Heart left ventricle (tissue), 16 donors: ENCODE measurements at regions not wholly inside any gene's neighbourhood (a gene's known extent, or its start where the extent isn't known, plus 50 kb on each side); places are given as distances from the start of the nearest gene placed in this dataset.

Experiments
- ATAC-seq, 4 donors: fragments of 200-7000 bp; cut with Tn5 transposase; one replicate each; pipeline ENCODE4 v1.9.1; 2020 to 2022; ENCODE audit warnings: moderate library complexity in 4 of 4, mild to moderate bottlenecking in 3 of 4, moderate number of reproducible peaks in 1 of 4
- DNase-seq, 5 donors: peaks; one replicate each; pipeline ENCODE4 v3.0.0-alpha.2; 2020
- H3K27ac ChIP-seq, 12 donors: fragments of 200-600 bp; sonication (generic) in 4 of 12; one replicate each; pipeline versions ENCODE4 v1.5.0 to v1.8.0; 2016 to 2022; ENCODE audit warnings: mild to moderate bottlenecking in 2 of 12
- H3K27me3 ChIP-seq, 9 donors: fragments of 200-600 bp; sonication (generic) in 2 of 9; one replicate each; pipeline versions ENCODE4 v1.5.1 to v1.8.0; 2016 to 2022; ENCODE audit warnings: mild to moderate bottlenecking in 3 of 9
- H3K36me3 ChIP-seq, 9 donors: fragments of 200-600 bp; sonication (generic) in 2 of 9; one replicate each; pipeline versions ENCODE4 v1.5.0 to v1.8.0; 2018 to 2022; ENCODE audit warnings: mild to moderate bottlenecking in 2 of 9
- H3K4me1 ChIP-seq, 12 donors: fragments of 200-600 bp; sonication (generic) in 4 of 12; one replicate each; pipeline versions ENCODE4 v1.5.0 to v1.8.0; 2016 to 2022; ENCODE audit warnings: mild to moderate bottlenecking in 3 of 12
- H3K4me3 ChIP-seq, 12 donors: fragments of 200-600 bp; sonication (generic) in 4 of 12; one replicate each; pipeline versions ENCODE4 v1.5.0 to v1.8.0; 2017 to 2022; ENCODE audit warnings: mild to moderate bottlenecking in 9 of 12, moderate library complexity in 4 of 12
- H3K9me3 ChIP-seq, 12 donors: fragments of 200-600 bp; sonication (generic) in 4 of 12; one replicate each; pipeline versions ENCODE4 v1.5.0 to v1.8.0; 2016 to 2022; ENCODE audit warnings: mild to moderate bottlenecking in 1 of 12
- CTCF ChIP-seq, 12 donors: fragments of 200-600 bp; sonication (generic) in 4 of 12; IDR thresholded peaks; one replicate each; pipeline versions ENCODE4 v1.5.0 to v1.8.0; 2018 to 2022; ENCODE audit warnings: antibody characterized with exemption in 12 of 12, mild to moderate bottlenecking in 5 of 12
- POLR2A ChIP-seq, 2 donors: fragments of 450-650 bp; IDR thresholded peaks; one replicate each; pipeline ENCODE4 v1.6.1; 2017; ENCODE audit warnings: antibody characterized with exemption in 2 of 2, mild to moderate bottlenecking in 2 of 2, moderate library complexity in 2 of 2
- WGBS, 4 donors: extraction: QIAGEN DNeasy Blood & Tissue Kit in 2 of 4; methylation state at CpG; one replicate each; pipeline versions ENCODE4 v1.1.5 to v1.1.7; 2013 to 2018; 5-methylcytosine and 5-hydroxymethylcytosine counted together
- intact Hi-C, 10 donors: fragments of 100-400 bp; cut with DNase I; formaldehyde crosslinking; loops; one replicate each; pipeline versions ENCODE4 v1.11.1 to v1.14.2; 2022
- donor health status: ischemic (EF 13 %, LVEDD 7.1; RV severe dilation, severe dysfunction).
- donor health status: healthy with polysubstance abuse.
- donor health status: DM: no; HTN: yes; CAD: no.
- donor health status: DM: no; HTN: no; CAD: no.
- donor health status: ischemic (EF 25% LVEDD 6.9; RV normal size, moderate dysfunction).
- donor health status: ischemic (EF 25% LVEDD 5.7; RV mildly dilated, moderate dysfunction).
- donor health status: healthy.
- donor health status: DM: yes; HTN: yes; CAD: no.
- donor health status: ischemic (EF 35%, LVEDD 5.7; RV mildly dilated, moderate dysfunction).
- donor health status: nonischemic (EF 11% LVEDD 7.7; RV severe dilation, severe dysfunction).
- donor health status: DM: yes; HTN: yes; CAD: no.
- donor health status: PGD.
- donor health status: ischemic (EF 29% LVEDD 5.4; RV normal size, mild dysfunction).
- donor health status: nonischemic (EF 23%, LVEDD 6.1; RV moderate dilation, normal function).

- WGBS, 4 donors: 61 to 76% (median 69%) methylated on average over 16 of the region's 16 CpGs
- Histone ChIP-seq H3K4me3 (no peak overlapping the region), H3K27ac (no peak overlapping the region), H3K36me3 (no peaks in the 10 kb centered on the region), H3K4me1 (no peaks in the 10 kb centered on the region), H3K9me3 (no peaks in the 10 kb centered on the region), H3K27me3 (peaks cover 0 to 8% (median 0%) of the 10 kb centered on the region in 9 donors)
- ATAC-seq: no peak
- TF ChIP-seq POLR2A (IDR thresholded peaks at IDR 0.05) (no peak), CTCF (IDR thresholded peaks at IDR 0.05) (no peak)
- intact Hi-C loops: loop anchor here in 4 of 10 donors (10.0 kb wide), 3 partner anchors 866 to 1366 kb away; no protein-coding TSS in a partner anchor
- DNase-seq: no peak
Measured at GRCh38 chr19:30679153-30679702, 307.0 kb downstream of the ZNF536 start.

- WGBS, 4 donors: 83 to 88% (median 87%) methylated on average over 10 of the region's 10 CpGs
- H3K36me3 ChIP-seq: no peaks in the 10 kb centered on the region
- TF ChIP-seq POLR2A (IDR thresholded peaks at IDR 0.05): no peak
- no peak for TF ChIP-seq CTCF (IDR thresholded peaks at IDR 0.05)
- peaks cover 0 to 8% (median 2%) of the 10 kb centered on the region in 9 donors for H3K27me3 ChIP-seq
- intact Hi-C loops: loop anchor here in 4 of 10 donors (10.0 kb wide), 3 partner anchors 867 to 1367 kb away; no protein-coding TSS in a partner anchor
- ATAC-seq (no peak), DNase-seq (no peak)
- H3K9me3 ChIP-seq: no peaks in the 10 kb centered on the region
- H3K27ac ChIP-seq: no peak overlapping the region
- H3K4me3 ChIP-seq: no peak overlapping the region
- H3K4me1 ChIP-seq: no peaks in the 10 kb centered on the region
Measured at GRCh38 chr19:30678168-30678567, 306.0 kb downstream of the ZNF536 start.

GRCh38 chr19:30677702-30678101 is 305.5 kb downstream of the ZNF536 start:
- H3K4me3 ChIP-seq: no peak overlapping the region
- H3K4me1 ChIP-seq: no peaks in the 10 kb centered on the region
- H3K36me3 ChIP-seq: no peaks in the 10 kb centered on the region
- 71 to 79% (median 77%) methylated on average over 6 of the region's 6 CpGs for WGBS, 4 donors
- no peak for DNase-seq
- H3K27ac ChIP-seq: no peak overlapping the region
- peaks cover 0 to 8% (median 3%) of the 10 kb centered on the region in 9 donors for H3K27me3 ChIP-seq
- intact Hi-C loops: loop anchor here in 4 of 10 donors (10.0 kb wide), 3 partner anchors 867 to 1367 kb away; no protein-coding TSS in a partner anchor
- TF ChIP-seq POLR2A (IDR thresholded peaks at IDR 0.05) (no peak), CTCF (IDR thresholded peaks at IDR 0.05) (no peak)
- H3K9me3 ChIP-seq: no peaks in the 10 kb centered on the region
- ATAC-seq: no peak

- intact Hi-C loops: loop anchor here in 4 of 10 donors (10.0 kb wide), 3 partner anchors 868 to 1368 kb away; no protein-coding TSS in a partner anchor
- H3K9me3 ChIP-seq: no peaks in the 10 kb centered on the region
- no peaks in the 10 kb centered on the region for H3K36me3 ChIP-seq
- ATAC-seq (peak in 1 of 4 donors; percentile 35), DNase-seq (no peak)
- TF ChIP-seq CTCF (IDR thresholded peaks at IDR 0.05) (no peak), POLR2A (IDR thresholded peaks at IDR 0.05) (no peak)
- H3K4me3 ChIP-seq: no peak overlapping the region
- peaks cover 0 to under 1% (median 0%) of the 10 kb centered on the region in 12 donors for H3K4me1 ChIP-seq
- peaks cover 0 to 8% (median 3%) of the 10 kb centered on the region in 9 donors for H3K27me3 ChIP-seq
- 72 to 85% (median 77%) methylated on average over 6 to 8 of the region's 8 CpGs for WGBS, 4 donors
- no peak overlapping the region for H3K27ac ChIP-seq
Measured at GRCh38 chr19:30676990-30677679, 305.0 kb downstream of the ZNF536 start.
